ENCODE measurements at regions not wholly inside any gene's neighbourhood (a gene's known extent, or its start where the extent isn't known, plus 50 kb on each side); places are given as distances from the start of the nearest gene placed in this dataset.
A peak's percentile ranks its signal among the peaks of the same experiment; 100 is the strongest.

DNA sequence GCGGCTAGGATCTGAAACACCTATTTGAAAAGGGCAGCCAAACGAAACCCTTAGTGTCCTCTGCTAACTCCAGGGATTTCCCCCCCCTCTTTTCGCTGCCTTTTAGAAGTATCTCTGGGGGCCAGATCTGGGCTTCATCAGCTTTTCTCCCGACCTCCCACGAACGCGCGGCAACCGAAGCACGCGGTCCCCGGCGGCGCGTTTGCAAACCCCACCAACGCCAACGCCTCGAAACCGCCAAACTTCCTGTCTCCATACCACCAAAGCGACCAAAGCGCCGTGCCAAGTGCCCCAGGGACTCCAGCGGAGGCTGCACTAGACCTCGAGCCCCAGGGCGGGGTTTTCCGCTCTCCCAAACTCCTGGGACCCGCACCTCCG, 155.8 kb upstream of the FRMD4B start:
- no peaks in the 10 kb centered on the region for H3K9me2 ChIP-seq
- no peaks in the 10 kb centered on the region for H3K79me2 ChIP-seq (ENCODE audit: insufficient read depth)
- 8% methylated on average over 25 of the region's 28 CpGs for WGBS (ENCODE audit: low lambda C conversion rate)
- H3K36me3 ChIP-seq (replicated peaks in 1 of 2; ENCODE audit: control insufficient read depth in 1 of 2, insufficient read depth in 2 of 2, low read length in 1 of 2): no peaks in the 10 kb centered on the region
- no peak overlapping the region for H2AFZ ChIP-seq (ENCODE audit: low read depth)
- no peaks in the 10 kb centered on the region for H3K9me3 ChIP-seq
- no peak overlapping the region for H3K27ac ChIP-seq (ENCODE audit: low read depth in 2 of 2, low read length in 1 of 2)
- DNase-seq: peak; percentile 51
- TF ChIP-seq RFX5 (IDR thresholded peaks at IDR 0.05; ENCODE audit: low read length) (no peak), JUND (IDR thresholded peaks at IDR 0.05) (no peak), RAD21 (IDR thresholded peaks at IDR 0.05; ENCODE audit: low read length) (no peak), FOXJ3 (CRISPR knock-in tag; IDR thresholded peaks at IDR 0.05) (no peak), PBX3 (IDR thresholded peaks at IDR 0.05) (no peak), TEAD4 (IDR thresholded peaks at IDR 0.05; ENCODE audit: borderline replicate concordance, insufficient read depth) (no peak), RCOR1 (IDR thresholded peaks at IDR 0.05; ENCODE audit: low read length) (no peak), MAX (IDR thresholded peaks at IDR 0.05; ENCODE audit: low read depth) (no peak), GABPA (IDR thresholded peaks at IDR 0.05; ENCODE audit: low read depth) (no peak)
- TF ChIP-seq, protein P1, sequence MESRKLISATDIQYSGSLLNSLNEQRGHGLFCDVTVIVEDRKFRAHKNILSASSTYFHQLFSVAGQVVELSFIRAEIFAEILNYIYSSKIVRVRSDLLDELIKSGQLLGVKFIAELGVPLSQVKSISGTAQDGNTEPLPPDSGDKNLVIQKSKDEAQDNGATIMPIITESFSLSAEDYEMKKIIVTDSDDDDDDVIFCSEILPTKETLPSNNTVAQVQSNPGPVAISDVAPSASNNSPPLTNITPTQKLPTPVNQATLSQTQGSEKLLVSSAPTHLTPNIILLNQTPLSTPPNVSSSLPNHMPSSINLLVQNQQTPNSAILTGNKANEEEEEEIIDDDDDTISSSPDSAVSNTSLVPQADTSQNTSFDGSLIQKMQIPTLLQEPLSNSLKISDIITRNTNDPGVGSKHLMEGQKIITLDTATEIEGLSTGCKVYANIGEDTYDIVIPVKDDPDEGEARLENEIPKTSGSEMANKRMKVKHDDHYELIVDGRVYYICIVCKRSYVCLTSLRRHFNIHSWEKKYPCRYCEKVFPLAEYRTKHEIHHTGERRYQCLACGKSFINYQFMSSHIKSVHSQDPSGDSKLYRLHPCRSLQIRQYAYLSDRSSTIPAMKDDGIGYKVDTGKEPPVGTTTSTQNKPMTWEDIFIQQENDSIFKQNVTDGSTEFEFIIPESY (IDR thresholded peaks at IDR 0.05; ENCODE audit: borderline replicate concordance, low read depth): no peak
- POLR2A ChIA-PET: no interaction called here
- peaks cover 10% of the 10 kb centered on the region for H3K27me3 ChIP-seq (ENCODE audit: insufficient read depth)
- H3K4me1 ChIP-seq (ENCODE audit: control insufficient read depth in 1 of 2, insufficient read depth in 2 of 2, low read depth in 1 of 2, low read length in 1 of 2): peaks cover 0 to 3% of the 10 kb centered on the region in 2 experiments; a peak in 2 of 4 replicates
- CTCF ChIA-PET: interaction anchor here (1.5 kb wide), 1 partner anchor 149 kb away, joined by 4 read pairs; no protein-coding TSS in a partner anchor
- H3K4me3 ChIP-seq (ENCODE audit: low read depth in 2 of 2, low read length in 1 of 2): peak overlapping the region in 1 of 2 experiments; percentile 36; a peak in 1 of 4 replicates
- H4K20me1 ChIP-seq (ENCODE audit: insufficient read depth): no peaks in the 10 kb centered on the region
- no peak overlapping the region for H3K4me2 ChIP-seq
- H3K9ac ChIP-seq: no peak overlapping the region
- no peaks in the 10 kb centered on the region for H3F3A ChIP-seq (replicated peaks; ENCODE audit: insufficient read depth)

DNA sequence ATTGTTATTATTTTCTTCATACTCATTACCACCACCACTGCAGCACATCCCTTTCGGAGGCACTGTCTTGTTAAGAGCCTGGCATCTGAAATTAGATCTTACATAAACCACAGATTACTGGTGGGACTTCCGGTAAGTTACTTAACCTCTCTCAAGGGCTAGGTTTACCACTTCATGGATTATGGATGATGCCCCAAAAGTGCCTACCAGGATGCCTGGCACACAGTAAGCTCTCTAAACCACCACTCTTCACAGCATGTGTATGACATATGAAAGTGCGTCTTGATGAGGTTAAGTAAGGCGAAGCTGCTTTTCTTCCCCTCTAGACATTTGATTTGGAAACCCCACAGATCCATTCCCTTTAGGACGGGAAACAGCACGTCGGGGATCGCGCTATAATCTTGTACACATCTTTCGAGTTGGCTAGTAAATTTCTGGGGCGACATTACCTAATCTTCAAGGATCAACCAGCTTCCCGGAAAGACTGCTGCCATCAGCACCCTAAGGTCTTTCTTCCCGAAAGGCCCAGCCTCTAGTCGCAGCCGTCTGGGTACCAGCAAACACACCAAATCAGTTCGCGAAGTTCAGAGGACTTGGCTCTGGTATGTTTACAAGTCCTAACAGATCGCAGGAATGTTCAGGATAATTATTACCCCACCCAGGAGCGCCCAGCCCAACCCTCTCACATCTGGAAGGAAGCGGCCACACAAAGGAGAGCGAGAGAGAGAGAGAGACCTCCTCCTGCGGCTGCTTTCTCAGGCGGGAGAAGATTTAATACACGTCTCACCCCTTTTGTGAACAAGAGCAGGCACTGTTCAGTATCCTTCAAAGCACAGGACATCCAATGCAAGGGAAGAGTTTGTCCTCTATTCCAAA, 155.1 kb upstream of the FRMD4B start:
- WGBS (ENCODE audit: low lambda C conversion rate): 26% methylated on average over 23 of the region's 24 CpGs
- CTCF ChIA-PET: interaction anchor here (1.5 kb wide), 1 partner anchor 150 kb away, joined by 4 read pairs; no protein-coding TSS in a partner anchor
- no peak for TF ChIP-seq CHD2 (IDR thresholded peaks at IDR 0.05; ENCODE audit: low read length, partially characterized antibody)
- TF ChIP-seq SMC3 (IDR thresholded peaks at IDR 0.05; ENCODE audit: low read depth, low read length): no peak
- no peak for TF ChIP-seq JUND (IDR thresholded peaks at IDR 0.05)
- no peak for TF ChIP-seq YY1 (IDR thresholded peaks at IDR 0.05; ENCODE audit: low read depth)
- TF ChIP-seq SIN3A (IDR thresholded peaks at IDR 0.05; ENCODE audit: borderline replicate concordance, low read depth, low read length): no peak
- TF ChIP-seq TAF1 (IDR thresholded peaks at IDR 0.05; ENCODE audit: borderline replicate concordance, low read depth, low read length): no peak
- TF ChIP-seq PBX3 (IDR thresholded peaks at IDR 0.05): no peak
- no peak for TF ChIP-seq RCOR1 (IDR thresholded peaks at IDR 0.05; ENCODE audit: low read length)
- TF ChIP-seq TEAD4 (IDR thresholded peaks at IDR 0.05; ENCODE audit: borderline replicate concordance, insufficient read depth): no peak
- TF ChIP-seq IRF3 (IDR thresholded peaks at IDR 0.05; ENCODE audit: low read depth, low read length): no peak
- TF ChIP-seq EZH2phosphoT487 (IDR thresholded peaks at IDR 0.05; ENCODE audit: borderline replicate concordance, low read depth): no peak
- no peak for TF ChIP-seq FOSL2 (IDR thresholded peaks at IDR 0.05; ENCODE audit: borderline replicate concordance, low read depth)
- TF ChIP-seq NRF1 (IDR thresholded peaks at IDR 0.05; ENCODE audit: low read depth, low read length): no peak
- TF ChIP-seq, protein P2, sequence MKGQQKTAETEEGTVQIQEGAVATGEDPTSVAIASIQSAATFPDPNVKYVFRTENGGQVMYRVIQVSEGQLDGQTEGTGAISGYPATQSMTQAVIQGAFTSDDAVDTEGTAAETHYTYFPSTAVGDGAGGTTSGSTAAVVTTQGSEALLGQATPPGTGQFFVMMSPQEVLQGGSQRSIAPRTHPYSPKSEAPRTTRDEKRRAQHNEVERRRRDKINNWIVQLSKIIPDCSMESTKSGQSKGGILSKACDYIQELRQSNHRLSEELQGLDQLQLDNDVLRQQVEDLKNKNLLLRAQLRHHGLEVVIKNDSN (IDR thresholded peaks at IDR 0.05; ENCODE audit: borderline replicate concordance, low read depth): no peak

More for the DNA sequence above, 155.1 kb upstream of the FRMD4B start:
- H3K36me3 ChIP-seq (replicated peaks in 1 of 2; ENCODE audit: control insufficient read depth in 1 of 2, insufficient read depth in 2 of 2, low read length in 1 of 2): no peaks in the 10 kb centered on the region
- peaks cover 0 to 3% of the 10 kb centered on the region in 2 experiments; a peak in 2 of 4 replicates for H3K4me1 ChIP-seq (ENCODE audit: control insufficient read depth in 1 of 2, insufficient read depth in 2 of 2, low read depth in 1 of 2, low read length in 1 of 2)
- no peak overlapping the region for H3K9ac ChIP-seq
- peak overlapping the region in 1 of 2 experiments; percentile 1; a peak in 1 of 4 replicates for H3K4me3 ChIP-seq (ENCODE audit: low read depth in 2 of 2, low read length in 1 of 2)
- H3K27ac ChIP-seq (ENCODE audit: low read depth in 2 of 2, low read length in 1 of 2): no peak overlapping the region
- no peaks in the 10 kb centered on the region for H4K20me1 ChIP-seq (ENCODE audit: insufficient read depth)
- H3K4me2 ChIP-seq: no peak overlapping the region
- POLR2A ChIA-PET: no interaction called here
- peaks cover 10% of the 10 kb centered on the region for H3K27me3 ChIP-seq (ENCODE audit: insufficient read depth)
- no peaks in the 10 kb centered on the region for H3K9me3 ChIP-seq
- no peak overlapping the region for H2AFZ ChIP-seq (ENCODE audit: low read depth)
- H3K79me2 ChIP-seq (ENCODE audit: insufficient read depth): no peaks in the 10 kb centered on the region
- peak; percentile 31 for DNase-seq
- H3F3A ChIP-seq (replicated peaks; ENCODE audit: insufficient read depth): no peaks in the 10 kb centered on the region
- H3K9me2 ChIP-seq: no peaks in the 10 kb centered on the region

Data from SK-N-SH (cell line).